ENCODE measurements at regions not wholly inside any gene's neighbourhood (a gene's known extent, or its start where the extent isn't known, plus 50 kb on each side); places are given as distances from the start of the nearest gene placed in this dataset.

GRCh38 chr10:25112016-25112415 lies 62.8 kb upstream of the GPR158 start:
- Histone ChIP-seq H3K27me3 (ENCODE audit: insufficient read depth, low read depth) (no peaks in the 10 kb centered on the region), H3K4me2 (no peak overlapping the region), H3K36me3 (ENCODE audit: insufficient read depth) (no peaks in the 10 kb centered on the region)

GRCh38 chr10:25113191-25114035 lies 61.4 kb upstream of the GPR158 start:
- Histone ChIP-seq H4K20me1 (ENCODE audit: insufficient read depth) (no peaks in the 10 kb centered on the region), H3K4me1 (ENCODE audit: low read depth, poor library complexity, severe bottlenecking) (no peaks in the 10 kb centered on the region), H3K4me2 (no peak overlapping the region), H3K27me3 (ENCODE audit: insufficient read depth, low read depth) (no peaks in the 10 kb centered on the region), H3K4me3 (IDR thresholded peaks at IDR 0.05; ENCODE audit: insufficient read depth, low read depth, low read length) (no peak overlapping the region), H3K9ac (no peak overlapping the region), H3K27ac (no peak overlapping the region), H3K79me2 (ENCODE audit: insufficient read depth, low read depth) (no peaks in the 10 kb centered on the region), H2AFZ (ENCODE audit: low read depth) (peak overlapping the region; percentile 45; the same call in 1 of the 2 replicates), H3K36me3 (ENCODE audit: insufficient read depth) (no peaks in the 10 kb centered on the region)
- peak; percentile 94 for TF ChIP-seq CTCF (conservative IDR thresholded peaks at IDR 0.05; ENCODE audit: low read depth, low read length)

More at GRCh38 chr10:25112016-25112415, 62.8 kb upstream of the GPR158 start:
- no peak for TF ChIP-seq CTCF (conservative IDR thresholded peaks at IDR 0.05; ENCODE audit: low read depth, low read length)
- Histone ChIP-seq H3K9ac (no peak overlapping the region), H3K4me1 (ENCODE audit: low read depth, poor library complexity, severe bottlenecking) (no peaks in the 10 kb centered on the region), H2AFZ (ENCODE audit: low read depth) (no peak overlapping the region), H3K27ac (no peak overlapping the region), H3K79me2 (ENCODE audit: insufficient read depth, low read depth) (no peaks in the 10 kb centered on the region), H4K20me1 (ENCODE audit: insufficient read depth) (no peaks in the 10 kb centered on the region), H3K4me3 (IDR thresholded peaks at IDR 0.05; ENCODE audit: insufficient read depth, low read depth, low read length) (no peak overlapping the region)

GRCh38 chr10:25114036-25114411 lies 60.8 kb upstream of the GPR158 start:
- no peak overlapping the region for H3K9ac ChIP-seq
- no peaks in the 10 kb centered on the region for H3K4me1 ChIP-seq (ENCODE audit: low read depth, poor library complexity, severe bottlenecking)
- H2AFZ ChIP-seq (ENCODE audit: low read depth) = no peak overlapping the region
- H4K20me1 ChIP-seq (ENCODE audit: insufficient read depth) = no peaks in the 10 kb centered on the region
- TF ChIP-seq CTCF (conservative IDR thresholded peaks at IDR 0.05; ENCODE audit: low read depth, low read length) = no peak
- H3K36me3 ChIP-seq (ENCODE audit: insufficient read depth) = no peaks in the 10 kb centered on the region
- H3K4me2 ChIP-seq = no peak overlapping the region
- H3K79me2 ChIP-seq (ENCODE audit: insufficient read depth, low read depth) = no peaks in the 10 kb centered on the region
- no peak overlapping the region for H3K27ac ChIP-seq
- H3K4me3 ChIP-seq (IDR thresholded peaks at IDR 0.05; ENCODE audit: insufficient read depth, low read depth, low read length) = no peak overlapping the region
- H3K27me3 ChIP-seq (ENCODE audit: insufficient read depth, low read depth) = no peaks in the 10 kb centered on the region

- Histone ChIP-seq H3K27me3 (ENCODE audit: insufficient read depth, low read depth) (no peaks in the 10 kb centered on the region), H3K9ac (no peak overlapping the region), H3K4me1 (ENCODE audit: low read depth, poor library complexity, severe bottlenecking) (no peaks in the 10 kb centered on the region), H3K79me2 (ENCODE audit: insufficient read depth, low read depth) (no peaks in the 10 kb centered on the region), H4K20me1 (ENCODE audit: insufficient read depth) (no peaks in the 10 kb centered on the region), H3K27ac (no peak overlapping the region), H3K4me3 (IDR thresholded peaks at IDR 0.05; ENCODE audit: insufficient read depth, low read depth, low read length) (no peak overlapping the region), H3K4me2 (no peak overlapping the region), H2AFZ (ENCODE audit: low read depth) (no peak overlapping the region), H3K36me3 (ENCODE audit: insufficient read depth) (no peaks in the 10 kb centered on the region)
- no peak for TF ChIP-seq CTCF (conservative IDR thresholded peaks at IDR 0.05; ENCODE audit: low read depth, low read length)
These were observed 57.0 kb upstream of the GPR158 start for GRCh38 chr10:25117757-25118156.

All from KMS-11 (cell line).